ENCODE measurements at regions not wholly inside any gene's neighbourhood (a gene's known extent, or its start where the extent isn't known, plus 50 kb on each side); places are given as distances from the start of the nearest gene placed in this dataset.

GRCh38 chr14:83129496-83129895 is 1595.8 kb upstream of the SEL1L start:
- Histone ChIP-seq H3K79me2 (ENCODE audit: insufficient read depth, low read depth) (no peaks in the 10 kb centered on the region), H3K27me3 (ENCODE audit: insufficient read depth, low read depth) (no peaks in the 10 kb centered on the region), H3K27ac (no peak overlapping the region), H4K20me1 (ENCODE audit: insufficient read depth) (no peaks in the 10 kb centered on the region), H3K4me1 (ENCODE audit: low read depth, poor library complexity, severe bottlenecking) (no peaks in the 10 kb centered on the region), H3K4me2 (no peak overlapping the region), H3K36me3 (ENCODE audit: insufficient read depth) (no peaks in the 10 kb centered on the region), H3K9ac (no peak overlapping the region), H3K4me3 (IDR thresholded peaks at IDR 0.05; ENCODE audit: insufficient read depth, low read depth, low read length) (no peak overlapping the region), H2AFZ (ENCODE audit: low read depth) (no peak overlapping the region)
- TF ChIP-seq, protein P1, sequence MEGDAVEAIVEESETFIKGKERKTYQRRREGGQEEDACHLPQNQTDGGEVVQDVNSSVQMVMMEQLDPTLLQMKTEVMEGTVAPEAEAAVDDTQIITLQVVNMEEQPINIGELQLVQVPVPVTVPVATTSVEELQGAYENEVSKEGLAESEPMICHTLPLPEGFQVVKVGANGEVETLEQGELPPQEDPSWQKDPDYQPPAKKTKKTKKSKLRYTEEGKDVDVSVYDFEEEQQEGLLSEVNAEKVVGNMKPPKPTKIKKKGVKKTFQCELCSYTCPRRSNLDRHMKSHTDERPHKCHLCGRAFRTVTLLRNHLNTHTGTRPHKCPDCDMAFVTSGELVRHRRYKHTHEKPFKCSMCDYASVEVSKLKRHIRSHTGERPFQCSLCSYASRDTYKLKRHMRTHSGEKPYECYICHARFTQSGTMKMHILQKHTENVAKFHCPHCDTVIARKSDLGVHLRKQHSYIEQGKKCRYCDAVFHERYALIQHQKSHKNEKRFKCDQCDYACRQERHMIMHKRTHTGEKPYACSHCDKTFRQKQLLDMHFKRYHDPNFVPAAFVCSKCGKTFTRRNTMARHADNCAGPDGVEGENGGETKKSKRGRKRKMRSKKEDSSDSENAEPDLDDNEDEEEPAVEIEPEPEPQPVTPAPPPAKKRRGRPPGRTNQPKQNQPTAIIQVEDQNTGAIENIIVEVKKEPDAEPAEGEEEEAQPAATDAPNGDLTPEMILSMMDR (conservative IDR thresholded peaks at IDR 0.05; ENCODE audit: low read depth, low read length) = no peak

- Histone ChIP-seq H3K4me2 (no peak overlapping the region), H3K27ac (no peak overlapping the region), H4K20me1 (ENCODE audit: insufficient read depth) (no peaks in the 10 kb centered on the region), H3K36me3 (ENCODE audit: insufficient read depth) (no peaks in the 10 kb centered on the region), H3K4me1 (ENCODE audit: low read depth, poor library complexity, severe bottlenecking) (no peaks in the 10 kb centered on the region), H3K9ac (no peak overlapping the region), H3K4me3 (IDR thresholded peaks at IDR 0.05; ENCODE audit: insufficient read depth, low read depth, low read length) (no peak overlapping the region), H2AFZ (ENCODE audit: low read depth) (no peak overlapping the region), H3K79me2 (ENCODE audit: insufficient read depth, low read depth) (no peaks in the 10 kb centered on the region), H3K27me3 (ENCODE audit: insufficient read depth, low read depth) (no peaks in the 10 kb centered on the region)
- TF ChIP-seq, protein P1 (conservative IDR thresholded peaks at IDR 0.05; ENCODE audit: low read depth, low read length) = no peak
These were observed 1600.5 kb upstream of the SEL1L start for GRCh38 chr14:83133981-83134645.

GRCh38 chr14:83140756-83141155 is 1607.1 kb upstream of the SEL1L start:
- H3K4me2 ChIP-seq = no peak overlapping the region
- no peak overlapping the region for H3K4me3 ChIP-seq (IDR thresholded peaks at IDR 0.05; ENCODE audit: insufficient read depth, low read depth, low read length)
- no peaks in the 10 kb centered on the region for H3K36me3 ChIP-seq (ENCODE audit: insufficient read depth)
- no peak overlapping the region for H2AFZ ChIP-seq (ENCODE audit: low read depth)
- TF ChIP-seq, protein P1 (conservative IDR thresholded peaks at IDR 0.05; ENCODE audit: low read depth, low read length) = no peak
- H3K27ac ChIP-seq = no peak overlapping the region
- H4K20me1 ChIP-seq (ENCODE audit: insufficient read depth) = no peaks in the 10 kb centered on the region
- H3K79me2 ChIP-seq (ENCODE audit: insufficient read depth, low read depth) = no peaks in the 10 kb centered on the region
- no peak overlapping the region for H3K9ac ChIP-seq
- H3K27me3 ChIP-seq (ENCODE audit: insufficient read depth, low read depth) = no peaks in the 10 kb centered on the region
- H3K4me1 ChIP-seq (ENCODE audit: low read depth, poor library complexity, severe bottlenecking) = no peaks in the 10 kb centered on the region

DNA sequence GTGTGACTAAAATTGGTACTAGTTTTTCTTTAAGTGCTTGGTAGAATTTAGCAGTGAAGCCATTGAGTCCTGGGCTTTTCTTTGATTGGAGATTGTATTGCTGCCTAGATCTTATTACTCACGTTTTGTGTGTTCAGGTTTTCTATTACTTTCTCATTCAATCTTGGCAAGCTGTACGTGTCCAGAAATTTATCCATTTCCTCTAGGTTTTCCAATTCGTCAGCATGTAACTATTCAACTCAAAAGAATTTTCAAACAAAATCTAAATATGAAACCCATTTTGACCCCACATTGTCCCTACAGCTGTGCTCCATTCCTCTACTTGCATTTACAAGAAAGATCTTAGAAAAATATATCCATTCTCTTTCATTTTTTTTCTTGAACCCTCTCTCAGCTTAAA is 1613.4 kb upstream of the SEL1L start:
- Histone ChIP-seq H3K27ac (no peak overlapping the region), H4K20me1 (ENCODE audit: insufficient read depth) (no peaks in the 10 kb centered on the region), H3K4me2 (no peak overlapping the region), H3K4me3 (IDR thresholded peaks at IDR 0.05; ENCODE audit: insufficient read depth, low read depth, low read length) (no peak overlapping the region), H3K9ac (no peak overlapping the region), H2AFZ (ENCODE audit: low read depth) (no peak overlapping the region), H3K27me3 (ENCODE audit: insufficient read depth, low read depth) (no peaks in the 10 kb centered on the region), H3K36me3 (ENCODE audit: insufficient read depth) (no peaks in the 10 kb centered on the region), H3K4me1 (ENCODE audit: low read depth, poor library complexity, severe bottlenecking) (no peaks in the 10 kb centered on the region), H3K79me2 (ENCODE audit: insufficient read depth, low read depth) (no peaks in the 10 kb centered on the region)
- TF ChIP-seq, protein P1 (conservative IDR thresholded peaks at IDR 0.05; ENCODE audit: low read depth, low read length) = no peak
